GM23338 (cell line): ENCODE measurements at regions not wholly inside any gene's neighbourhood (a gene's known extent, or its start where the extent isn't known, plus 50 kb on each side); places are given as distances from the start of the nearest gene placed in this dataset.

ENCODE experiments used
- ATAC-seq: fragments of 200-7000 bp; cut with Tn5 transposase; 3 replicates; pipeline ENCODE4 v1.9.1; 2020
- DNase-seq: peaks from one replicate; pipeline ENCODE4 v3.0.0-alpha.2; 2015; ENCODE audit warnings: low spot score
- H2AFZ ChIP-seq: fragments of 200-600 bp; sonication (generic); 2 replicates; pipeline ENCODE4 v1.8.0; 2016; ENCODE audit warnings: antibody characterized with exemption, mild to moderate bottlenecking, moderate library complexity
- H3F3A ChIP-seq: fragments of 200-600 bp; sonication (generic); replicated peaks from 2 replicates; pipeline ENCODE4 v1.8.0; 2017; ENCODE audit warnings: antibody characterized with exemption, mixed run types, low read depth
- H3K27ac ChIP-seq: fragments of 200-600 bp; sonication (generic); 2 replicates; pipeline ENCODE4 v1.6.1; 2016; ENCODE audit warnings: low read depth
- H3K27me3 ChIP-seq: fragments of 200-600 bp; sonication (generic); 2 replicates; pipeline ENCODE4 v1.8.0; 2016; ENCODE audit warnings: mild to moderate bottlenecking, mixed run types, moderate library complexity; ENCODE audit not compliant: insufficient read depth
- H3K36me3 ChIP-seq: fragments of 200-600 bp; sonication (generic); 2 replicates; pipeline ENCODE4 v1.8.0; 2016; ENCODE audit warnings: mild to moderate bottlenecking; ENCODE audit not compliant: insufficient read depth
- H3K4me1 ChIP-seq: fragments of 200-600 bp; sonication (generic); 2 replicates; pipeline ENCODE4 v1.8.0; 2016; ENCODE audit warnings: mild to moderate bottlenecking, moderate library complexity; ENCODE audit not compliant: insufficient read depth
- H3K4me2 ChIP-seq: fragments of 200-600 bp; sonication (generic); 2 replicates; pipeline ENCODE4 v1.7.1; 2017; ENCODE audit warnings: mixed run types
- H3K4me3 ChIP-seq: fragments of 200-600 bp; sonication (generic); 2 replicates; pipeline ENCODE4 v1.6.1; 2016; ENCODE audit warnings: mixed run types
- H3K79me2 ChIP-seq: fragments of 200-600 bp; sonication (generic); replicated peaks from 2 replicates; pipeline ENCODE4 v1.8.0; 2017; ENCODE audit warnings: mild to moderate bottlenecking; ENCODE audit not compliant: insufficient read depth
- H3K9me2 ChIP-seq: fragments of 200-600 bp; sonication (generic); 2 replicates; pipeline ENCODE4 v1.8.0; 2017; ENCODE audit not compliant: insufficient read depth
- H4K20me1 ChIP-seq: fragments of 200-600 bp; sonication (generic); replicated peaks from 2 replicates; pipeline ENCODE4 v1.8.0; 2017; ENCODE audit warnings: mild to moderate bottlenecking; ENCODE audit not compliant: insufficient read depth
- H3K27ac Mint-ChIP-seq: 2 replicates; pipeline ENCODE4 v1.8.0; 2020; ENCODE audit warnings: inconsistent platforms, mild to moderate bottlenecking, moderate library complexity, mixed read lengths
- H3K27me3 Mint-ChIP-seq: 3 replicates; pipeline ENCODE4 v1.8.0; 2022; ENCODE audit warnings: low read depth, mild to moderate bottlenecking, moderate library complexity, mixed read lengths, inconsistent platforms; ENCODE audit not compliant: insufficient read depth, poor library complexity
- H3K36me3 Mint-ChIP-seq: 3 replicates; pipeline ENCODE4 v1.8.0; 2021; ENCODE audit warnings: low read depth, mild to moderate bottlenecking, inconsistent platforms, moderate library complexity, mixed read lengths
- H3K4me1 Mint-ChIP-seq: 3 replicates; pipeline ENCODE4 v1.8.0; 2020; ENCODE audit warnings: mild to moderate bottlenecking, inconsistent platforms, mixed read lengths
- H3K4me3 Mint-ChIP-seq: 3 replicates; pipeline ENCODE4 v1.8.0; 2021; ENCODE audit warnings: moderate library complexity, mild to moderate bottlenecking, inconsistent platforms, mixed read lengths
- H3K9me3 Mint-ChIP-seq: 3 replicates; pipeline ENCODE4 v1.8.0; 2020; ENCODE audit warnings: moderate library complexity, mild to moderate bottlenecking, inconsistent platforms, mixed read lengths
- CREB1 ChIP-seq: fragments of 250-450 bp; sonication (Bioruptor Pico); IDR thresholded peaks from 2 replicates; pipeline ENCODE4 v1.5.0; 2020; ENCODE audit warnings: low read depth, mild to moderate bottlenecking, moderate library complexity
- EZH2 ChIP-seq: fragments of 200-600 bp; sonication (generic); IDR thresholded peaks from one replicate; pipeline ENCODE4 v1.8.0; 2017; ENCODE audit warnings: antibody characterized with exemption, mild to moderate bottlenecking, low read depth; ENCODE audit not compliant: unreplicated experiment
- POLR2AphosphoS5 ChIP-seq: IDR thresholded peaks from 2 replicates; pipeline ENCODE4 v1.6.1; 2016; ENCODE audit warnings: antibody characterized with exemption, low read depth
- ZNF331 ChIP-seq: fragments of 250-450 bp; sonication (Bioruptor Pico); IDR thresholded peaks from 2 replicates; pipeline ENCODE4 v1.5.0; 2020; ENCODE audit warnings: low read depth, mild to moderate bottlenecking, moderate library complexity
- TF ChIP-seq, protein P1 (sequence below): fragments of 250-450 bp; sonication (Bioruptor Pico); IDR thresholded peaks from 2 replicates; pipeline ENCODE4 v1.5.0; 2020; ENCODE audit warnings: mild to moderate bottlenecking, moderate library complexity

DNA sequence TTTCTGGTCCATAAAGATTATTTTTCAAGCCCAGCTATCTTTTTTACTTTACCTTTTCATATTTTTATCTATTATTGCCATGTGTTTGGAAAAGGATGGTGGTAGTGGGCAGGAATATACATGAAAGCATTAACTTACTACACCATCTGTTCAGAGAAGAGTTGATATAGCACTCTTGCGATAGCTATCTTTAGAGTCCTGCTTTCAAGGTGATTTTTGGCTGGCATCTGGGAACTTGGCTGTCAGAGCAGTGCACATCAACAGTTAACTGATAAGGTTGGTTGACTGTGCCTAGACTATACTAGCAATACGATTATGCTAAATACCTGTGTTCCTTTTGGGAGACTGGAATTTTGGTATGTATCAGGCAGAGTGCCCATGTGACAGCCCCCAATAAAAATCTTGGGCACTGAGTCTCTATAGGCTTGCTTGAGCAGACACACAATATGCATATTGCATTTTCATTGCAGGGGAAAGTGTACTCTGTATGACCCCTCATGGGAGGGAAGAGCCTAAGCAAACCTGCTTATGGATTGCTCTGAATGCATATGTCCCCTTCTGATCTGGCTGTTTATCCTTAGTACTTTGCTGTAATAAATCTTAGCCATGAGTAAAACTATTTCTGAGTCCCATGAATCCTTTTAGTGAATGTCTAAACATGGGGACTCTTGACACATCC, 227.6 kb upstream of the C9orf72 start (continued):
- TF ChIP-seq, protein P1, sequence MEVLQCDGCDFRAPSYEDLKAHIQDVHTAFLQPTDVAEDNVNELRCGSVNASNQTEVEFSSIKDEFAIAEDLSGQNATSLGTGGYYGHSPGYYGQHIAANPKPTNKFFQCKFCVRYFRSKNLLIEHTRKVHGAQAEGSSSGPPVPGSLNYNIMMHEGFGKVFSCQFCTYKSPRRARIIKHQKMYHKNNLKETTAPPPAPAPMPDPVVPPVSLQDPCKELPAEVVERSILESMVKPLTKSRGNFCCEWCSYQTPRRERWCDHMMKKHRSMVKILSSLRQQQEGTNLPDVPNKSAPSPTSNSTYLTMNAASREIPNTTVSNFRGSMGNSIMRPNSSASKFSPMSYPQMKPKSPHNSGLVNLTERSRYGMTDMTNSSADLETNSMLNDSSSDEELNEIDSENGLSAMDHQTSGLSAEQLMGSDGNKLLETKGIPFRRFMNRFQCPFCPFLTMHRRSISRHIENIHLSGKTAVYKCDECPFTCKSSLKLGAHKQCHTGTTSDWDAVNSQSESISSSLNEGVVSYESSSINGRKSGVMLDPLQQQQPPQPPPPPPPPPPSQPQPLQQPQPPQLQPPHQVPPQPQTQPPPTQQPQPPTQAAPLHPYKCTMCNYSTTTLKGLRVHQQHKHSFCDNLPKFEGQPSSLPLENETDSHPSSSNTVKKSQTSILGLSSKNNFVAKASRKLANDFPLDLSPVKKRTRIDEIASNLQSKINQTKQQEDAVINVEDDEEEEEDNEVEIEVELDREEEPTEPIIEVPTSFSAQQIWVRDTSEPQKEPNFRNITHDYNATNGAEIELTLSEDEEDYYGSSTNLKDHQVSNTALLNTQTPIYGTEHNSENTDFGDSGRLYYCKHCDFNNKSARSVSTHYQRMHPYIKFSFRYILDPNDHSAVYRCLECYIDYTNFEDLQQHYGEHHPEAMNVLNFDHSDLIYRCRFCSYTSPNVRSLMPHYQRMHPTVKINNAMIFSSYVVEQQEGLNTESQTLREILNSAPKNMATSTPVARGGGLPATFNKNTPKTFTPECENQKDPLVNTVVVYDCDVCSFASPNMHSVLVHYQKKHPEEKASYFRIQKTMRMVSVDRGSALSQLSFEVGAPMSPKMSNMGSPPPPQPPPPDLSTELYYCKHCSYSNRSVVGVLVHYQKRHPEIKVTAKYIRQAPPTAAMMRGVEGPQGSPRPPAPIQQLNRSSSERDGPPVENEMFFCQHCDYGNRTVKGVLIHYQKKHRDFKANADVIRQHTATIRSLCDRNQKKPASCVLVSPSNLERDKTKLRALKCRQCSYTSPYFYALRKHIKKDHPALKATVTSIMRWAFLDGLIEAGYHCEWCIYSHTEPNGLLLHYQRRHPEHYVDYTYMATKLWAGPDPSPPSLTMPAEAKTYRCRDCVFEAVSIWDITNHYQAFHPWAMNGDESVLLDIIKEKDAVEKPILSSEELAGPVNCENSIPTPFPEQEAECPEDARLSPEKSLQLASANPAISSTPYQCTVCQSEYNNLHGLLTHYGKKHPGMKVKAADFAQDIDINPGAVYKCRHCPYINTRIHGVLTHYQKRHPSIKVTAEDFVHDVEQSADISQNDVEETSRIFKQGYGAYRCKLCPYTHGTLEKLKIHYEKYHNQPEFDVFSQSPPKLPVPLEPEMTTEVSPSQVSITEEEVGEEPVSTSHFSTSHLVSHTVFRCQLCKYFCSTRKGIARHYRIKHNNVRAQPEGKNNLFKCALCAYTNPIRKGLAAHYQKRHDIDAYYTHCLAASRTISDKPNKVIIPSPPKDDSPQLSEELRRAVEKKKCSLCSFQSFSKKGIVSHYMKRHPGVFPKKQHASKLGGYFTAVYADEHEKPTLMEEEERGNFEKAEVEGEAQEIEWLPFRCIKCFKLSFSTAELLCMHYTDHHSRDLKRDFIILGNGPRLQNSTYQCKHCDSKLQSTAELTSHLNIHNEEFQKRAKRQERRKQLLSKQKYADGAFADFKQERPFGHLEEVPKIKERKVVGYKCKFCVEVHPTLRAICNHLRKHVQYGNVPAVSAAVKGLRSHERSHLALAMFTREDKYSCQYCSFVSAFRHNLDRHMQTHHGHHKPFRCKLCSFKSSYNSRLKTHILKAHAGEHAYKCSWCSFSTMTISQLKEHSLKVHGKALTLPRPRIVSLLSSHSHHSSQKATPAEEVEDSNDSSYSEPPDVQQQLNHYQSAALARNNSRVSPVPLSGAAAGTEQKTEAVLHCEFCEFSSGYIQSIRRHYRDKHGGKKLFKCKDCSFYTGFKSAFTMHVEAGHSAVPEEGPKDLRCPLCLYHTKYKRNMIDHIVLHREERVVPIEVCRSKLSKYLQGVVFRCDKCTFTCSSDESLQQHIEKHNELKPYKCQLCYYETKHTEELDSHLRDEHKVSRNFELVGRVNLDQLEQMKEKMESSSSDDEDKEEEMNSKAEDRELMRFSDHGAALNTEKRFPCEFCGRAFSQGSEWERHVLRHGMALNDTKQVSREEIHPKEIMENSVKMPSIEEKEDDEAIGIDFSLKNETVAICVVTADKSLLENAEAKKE (CRISPR knock-in tag) = no peak
- no peak for TF ChIP-seq POLR2AphosphoS5

- Histone ChIP-seq H3K9me2 (no peaks in the 10 kb centered on the region; the same call in 1 of the 2 replicates), H3K27ac (no peak overlapping the region), H3K4me1 (no peaks in the 10 kb centered on the region), H3F3A (no peaks in the 10 kb centered on the region), H4K20me1 (no peaks in the 10 kb centered on the region), H2AFZ (no peak overlapping the region), H3K4me3 (no peak overlapping the region), H3K4me2 (no peak overlapping the region), H3K36me3 (no peaks in the 10 kb centered on the region), H3K27me3 (no peaks in the 10 kb centered on the region), H3K79me2 (no peaks in the 10 kb centered on the region)
- no peaks in the 10 kb centered on the region for H3K9me3 Mint-ChIP-seq
- no peaks in the 10 kb centered on the region for H3K27me3 Mint-ChIP-seq
- no peak for ATAC-seq
- no peak overlapping the region for H3K4me3 Mint-ChIP-seq
- no peak overlapping the region for H3K27ac Mint-ChIP-seq
- no peaks in the 10 kb centered on the region for H3K36me3 Mint-ChIP-seq
- H3K4me1 Mint-ChIP-seq = no peaks in the 10 kb centered on the region
- DNase-seq = no peak
- TF ChIP-seq ZNF331 (CRISPR knock-in tag) (no peak), CREB1 (no peak), EZH2 (no peak)
- TF ChIP-seq, protein P1 (CRISPR knock-in tag) = no peak
Observed at GRCh38 chr9:27801545-27801944, 228.3 kb upstream of the C9orf72 start.
